ENCODE measurements at regions not wholly inside any gene's neighbourhood (a gene's known extent, or its start where the extent isn't known, plus 50 kb on each side); places are given as distances from the start of the nearest gene placed in this dataset.

- DNase-seq, result no peak
- no peaks in the 10 kb centered on the region for H3K27me3 ChIP-seq
- no peak overlapping the region for H3K27ac ChIP-seq
- intact Hi-C loops (cut with DNase I), result no loop called here
- H3K4me3 ChIP-seq (replicated peaks in 1 of 3), result no peak overlapping the region
- H3K9me3 ChIP-seq, result no peaks in the 10 kb centered on the region
- H3K4me1 ChIP-seq, result no peaks in the 10 kb centered on the region
- no peaks in the 10 kb centered on the region for H3K36me3 ChIP-seq
- TF ChIP-seq POLR2A (IDR thresholded peaks at IDR 0.05), result no peak
- TF ChIP-seq CTCF (IDR thresholded peaks at IDR 0.05), result no peak
Measured at GRCh38 chr1:34488080-34488708, 266.7 kb upstream of the GJB5 start.

- peak; percentile 10 to 37 for DNase-seq
- TF ChIP-seq CTCF (IDR thresholded peaks at IDR 0.05), result no peak
- no peak for TF ChIP-seq POLR2A (IDR thresholded peaks at IDR 0.05)
- Histone ChIP-seq H3K27ac (no peak overlapping the region), H3K4me1 (no peaks in the 10 kb centered on the region), H3K36me3 (no peaks in the 10 kb centered on the region), H3K9me3 (no peaks in the 10 kb centered on the region), H3K27me3 (no peaks in the 10 kb centered on the region), H3K4me3 (replicated peaks in 1 of 3) (no peak overlapping the region)
- intact Hi-C loops (cut with DNase I), result no loop called here
- 4 to 6% methylated on average over 6 of the region's 6 CpGs for WGBS, 2 donors
Measured at GRCh38 chr1:34500451-34500850, 254.4 kb upstream of the GJB5 start.

GRCh38 chr1:34511802-34512201 lies 243.0 kb upstream of the GJB5 start:
- no peak for TF ChIP-seq CTCF (IDR thresholded peaks at IDR 0.05)
- TF ChIP-seq POLR2A (IDR thresholded peaks at IDR 0.05), result no peak
- intact Hi-C loops (cut with DNase I), result no loop called here
- no peak for DNase-seq

GRCh38 chr1:34518146-34518699 lies 236.6 kb upstream of the GJB5 start:
- 75 to 78% methylated on average over 4 of the region's 4 CpGs for WGBS, 2 donors
- no peaks in the 10 kb centered on the region for H3K4me1 ChIP-seq
- TF ChIP-seq CTCF (IDR thresholded peaks at IDR 0.05) (no peak), POLR2A (IDR thresholded peaks at IDR 0.05) (no peak)
- H3K36me3 ChIP-seq, result no peaks in the 10 kb centered on the region
- H3K4me3 ChIP-seq (replicated peaks in 1 of 3), result no peak overlapping the region
- no peak for DNase-seq
- H3K27me3 ChIP-seq, result no peaks in the 10 kb centered on the region
- H3K9me3 ChIP-seq, result no peaks in the 10 kb centered on the region
- no peak overlapping the region for H3K27ac ChIP-seq
- intact Hi-C loops (cut with DNase I), result no loop called here

More at GRCh38 chr1:34511802-34512201, 243.0 kb upstream of the GJB5 start:
- Histone ChIP-seq H3K27ac (no peak overlapping the region), H3K36me3 (no peaks in the 10 kb centered on the region), H3K4me1 (no peaks in the 10 kb centered on the region), H3K9me3 (no peaks in the 10 kb centered on the region), H3K27me3 (no peaks in the 10 kb centered on the region), H3K4me3 (replicated peaks in 1 of 3) (no peak overlapping the region)

- no peak overlapping the region for H3K4me3 ChIP-seq (replicated peaks in 1 of 3)
- H3K36me3 ChIP-seq, result no peaks in the 10 kb centered on the region
- no peak overlapping the region for H3K27ac ChIP-seq
- H3K9me3 ChIP-seq, result no peaks in the 10 kb centered on the region
- H3K4me1 ChIP-seq, result no peaks in the 10 kb centered on the region
- TF ChIP-seq POLR2A (IDR thresholded peaks at IDR 0.05), result no peak
- TF ChIP-seq CTCF (IDR thresholded peaks at IDR 0.05), result no peak
- 48 to 56% methylated on average over 3 to 4 of the region's 4 CpGs for WGBS, 2 donors
- intact Hi-C loops (cut with DNase I), result no loop called here
- DNase-seq, result no peak
- H3K27me3 ChIP-seq, result no peaks in the 10 kb centered on the region
Measured at GRCh38 chr1:34520111-34520510, 234.7 kb upstream of the GJB5 start.

Measured in thyroid gland (tissue), 4 donors.